Right cardiac atrium (tissue), 5 donors: ENCODE measurements at regions not wholly inside any gene's neighbourhood (a gene's known extent, or its start where the extent isn't known, plus 50 kb on each side); places are given as distances from the start of the nearest gene placed in this dataset.
A peak's percentile ranks its signal among the peaks of the same experiment; 100 is the strongest.

Experiments used
- ATAC-seq, 2 donors: fragments of 200-7000 bp; cut with Tn5 transposase; one replicate each; pipeline versions ENCODE4 v1.8.0 to v1.9.1; 2020; ENCODE audit warnings: moderate library complexity in 2 of 2, mild to moderate bottlenecking in 1 of 2
- DNase-seq, 3 donors: peaks; one replicate each; pipeline ENCODE4 v3.0.0-alpha.2; 2020
- H3K27ac ChIP-seq: one replicate; pipeline ENCODE4 v1.5.1; 2013; ENCODE audit warnings: mild to moderate bottlenecking, low read length, control low read depth, moderate library complexity
- H3K27me3 ChIP-seq: one replicate; pipeline ENCODE4 v1.6.1; 2013; ENCODE audit not compliant: control insufficient read depth, insufficient read depth
- H3K4me1 ChIP-seq: one replicate; pipeline ENCODE4 v1.6.1; 2013; ENCODE audit warnings: low read length; ENCODE audit not compliant: control insufficient read depth, insufficient read depth
- H3K4me3 ChIP-seq: one replicate; pipeline ENCODE4 v1.5.1; 2013; ENCODE audit warnings: low read length, control low read depth
- H3K9me3 ChIP-seq: one replicate; pipeline ENCODE4 v1.6.1; 2013; ENCODE audit warnings: low read length; ENCODE audit not compliant: control insufficient read depth
- WGBS: extraction: QIAGEN DNeasy Blood & Tissue Kit; methylation state at CpG from one replicate; pipeline ENCODE4 v1.1.7; 2013; 5-methylcytosine and 5-hydroxymethylcytosine counted together
- intact Hi-C, 4 donors: fragments of 100-400 bp; cut with DNase I; formaldehyde crosslinking; loops; one replicate each; pipeline versions ENCODE4 v1.11.0 to v1.14.0; 2022 to 2023
- donor health status: healthy with polysubstance abuse.
- donor health status: DM: no; HTN: yes; CAD: no.
- donor health status: DM: no; HTN: no; CAD: no.
- donor health status: DM: no; HTN: yes; CAD: no; lungs with severe emphysema.
- donor health status: DM: yes; HTN: yes; CAD: no.

DNA sequence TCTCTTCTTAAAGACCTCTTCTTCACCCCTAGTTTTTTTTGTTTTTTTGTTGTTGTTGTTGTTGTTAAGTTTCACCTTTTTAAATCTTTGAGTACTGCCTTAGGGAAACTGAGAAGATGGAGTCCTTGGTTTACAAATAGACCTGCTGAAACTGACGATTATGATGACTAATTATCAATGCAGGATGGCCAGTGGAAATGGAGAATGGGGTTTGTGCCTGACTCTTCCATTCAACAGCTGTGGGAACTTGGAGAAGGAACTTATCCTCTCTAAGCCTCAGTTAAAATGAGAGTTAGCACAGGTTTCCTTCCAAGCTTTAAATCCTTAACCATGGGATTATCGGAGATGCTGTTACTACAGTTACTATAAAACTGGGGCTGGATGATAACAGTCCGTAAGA lies 66.7 kb upstream of the PNMA1 start:
- Histone ChIP-seq H3K27ac (no peak overlapping the region), H3K9me3 (no peaks in the 10 kb centered on the region), H3K4me3 (no peak overlapping the region), H3K4me1 (peaks cover 41% of the 10 kb centered on the region), H3K27me3 (no peaks in the 10 kb centered on the region)
- 81% methylated on average over 3 of the region's 3 CpGs for WGBS
- intact Hi-C loops = loop anchor here in 1 of 4 donors (10.0 kb wide), 1 partner anchor 56 kb away; no protein-coding TSS in a partner anchor
- ATAC-seq (no peak), DNase-seq (no peak)

DNA sequence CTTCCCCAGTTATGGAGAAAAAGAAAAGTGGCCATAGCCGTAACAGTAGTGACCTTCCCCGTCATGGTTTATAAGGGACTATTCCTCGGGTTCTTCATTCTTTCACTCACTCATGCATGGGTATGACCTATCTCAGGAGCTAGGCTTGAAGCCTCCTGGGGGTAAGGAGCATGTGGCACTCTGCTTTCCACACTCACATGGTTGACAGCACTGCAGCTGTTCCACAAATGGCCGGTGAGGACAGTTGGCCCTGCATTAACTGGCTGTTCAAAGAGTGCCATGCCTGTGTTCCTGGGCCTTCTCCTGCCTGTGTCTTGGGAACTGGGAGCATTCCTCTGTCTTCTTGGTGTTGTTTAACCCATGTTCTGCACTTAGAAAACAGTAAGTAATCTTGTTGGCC lies 66.2 kb upstream of the PNMA1 start:
- no peaks in the 10 kb centered on the region for H3K9me3 ChIP-seq
- no peak overlapping the region for H3K27ac ChIP-seq
- H3K4me3 ChIP-seq = no peak overlapping the region
- no peaks in the 10 kb centered on the region for H3K27me3 ChIP-seq
- WGBS = 82% methylated on average over 4 of the region's 4 CpGs
- no peak for ATAC-seq
- no peak for DNase-seq
- intact Hi-C loops = loop anchor here in 1 of 4 donors (10.0 kb wide), 1 partner anchor 56 kb away; no protein-coding TSS in a partner anchor
- peaks cover 46% of the 10 kb centered on the region for H3K4me1 ChIP-seq

DNA sequence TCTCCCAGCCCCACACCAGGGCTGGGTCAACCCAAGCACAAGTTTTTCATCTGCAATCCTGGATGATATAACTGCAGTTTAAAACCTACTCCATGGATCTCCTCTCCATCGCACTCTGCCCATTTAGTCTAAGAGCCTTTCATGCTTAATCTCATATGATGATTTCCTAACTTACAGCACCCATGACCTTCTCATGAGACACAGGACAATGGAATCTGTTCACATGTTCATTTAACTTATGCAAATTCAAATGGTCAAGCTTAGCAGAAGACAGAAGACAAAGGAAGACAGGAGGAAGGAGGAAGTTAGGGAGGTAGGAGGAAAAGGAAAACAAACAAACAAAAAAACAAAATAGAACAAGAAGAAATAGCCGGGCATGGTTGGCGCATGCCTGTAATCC lies 64.6 kb upstream of the PNMA1 start:
- intact Hi-C loops = no loop called here
- no peak overlapping the region for H3K27ac ChIP-seq
- no peak for ATAC-seq

DNA sequence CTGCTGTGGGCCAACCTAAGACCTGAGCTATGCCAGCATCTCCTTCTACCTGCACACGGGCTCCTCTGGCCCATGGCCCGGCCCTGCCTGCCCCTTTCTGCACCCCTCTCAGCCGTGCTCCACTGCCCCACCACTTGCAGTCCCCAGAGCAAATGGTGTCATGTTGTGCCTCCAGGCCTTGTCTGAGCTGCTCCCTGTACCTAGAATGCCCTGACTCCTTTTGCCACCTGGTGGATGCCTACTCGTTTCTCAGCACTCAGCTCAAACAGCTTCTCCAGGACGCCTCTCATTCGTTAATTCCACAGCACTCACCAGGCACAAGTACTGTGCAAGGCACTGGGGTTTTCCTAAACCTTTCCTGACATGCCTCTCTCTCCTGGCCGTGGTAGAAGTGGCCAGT lies 63.2 kb upstream of the PNMA1 start:
- Histone ChIP-seq H3K4me1 (peaks cover 28% of the 10 kb centered on the region), H3K4me3 (no peak overlapping the region), H3K27me3 (no peaks in the 10 kb centered on the region), H3K27ac (no peak overlapping the region), H3K9me3 (no peaks in the 10 kb centered on the region)
- DNase-seq (no peak), ATAC-seq (no peak)
- 72% methylated on average over 7 of the region's 7 CpGs for WGBS
- intact Hi-C loops = no loop called here

More for the DNA sequence above, 64.6 kb upstream of the PNMA1 start:
- H3K4me1 ChIP-seq = peaks cover 40% of the 10 kb centered on the region
- no peaks in the 10 kb centered on the region for H3K9me3 ChIP-seq
- 82% methylated on average over 3 of the region's 3 CpGs for WGBS
- no peak overlapping the region for H3K4me3 ChIP-seq
- H3K27me3 ChIP-seq = no peaks in the 10 kb centered on the region
- DNase-seq = no peak

DNA sequence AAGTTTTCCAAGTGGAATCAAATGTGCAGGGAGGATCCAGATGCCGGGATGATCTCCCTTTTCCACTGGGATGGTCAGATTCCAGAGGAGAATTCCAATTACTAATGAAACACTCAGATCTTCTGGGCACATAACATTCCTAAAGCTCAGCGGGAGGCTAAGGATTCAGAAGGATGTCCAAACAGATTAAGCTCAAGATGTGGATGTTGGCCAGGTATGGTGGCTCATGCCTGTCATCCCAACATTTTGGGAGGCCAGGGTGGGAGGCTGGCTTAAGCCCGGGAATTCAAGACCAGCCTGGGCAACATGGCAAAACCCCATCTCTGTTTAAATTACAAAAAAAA lies 62.0 kb upstream of the PNMA1 start:
- DNase-seq (no peak), ATAC-seq (no peak)
- no peaks in the 10 kb centered on the region for H3K27me3 ChIP-seq
- H3K9me3 ChIP-seq = no peaks in the 10 kb centered on the region
- no peak overlapping the region for H3K27ac ChIP-seq
- H3K4me1 ChIP-seq = peaks cover 37% of the 10 kb centered on the region
- no peak overlapping the region for H3K4me3 ChIP-seq
- WGBS = 71% methylated on average over 3 of the region's 3 CpGs
- intact Hi-C loops = no loop called here

DNA sequence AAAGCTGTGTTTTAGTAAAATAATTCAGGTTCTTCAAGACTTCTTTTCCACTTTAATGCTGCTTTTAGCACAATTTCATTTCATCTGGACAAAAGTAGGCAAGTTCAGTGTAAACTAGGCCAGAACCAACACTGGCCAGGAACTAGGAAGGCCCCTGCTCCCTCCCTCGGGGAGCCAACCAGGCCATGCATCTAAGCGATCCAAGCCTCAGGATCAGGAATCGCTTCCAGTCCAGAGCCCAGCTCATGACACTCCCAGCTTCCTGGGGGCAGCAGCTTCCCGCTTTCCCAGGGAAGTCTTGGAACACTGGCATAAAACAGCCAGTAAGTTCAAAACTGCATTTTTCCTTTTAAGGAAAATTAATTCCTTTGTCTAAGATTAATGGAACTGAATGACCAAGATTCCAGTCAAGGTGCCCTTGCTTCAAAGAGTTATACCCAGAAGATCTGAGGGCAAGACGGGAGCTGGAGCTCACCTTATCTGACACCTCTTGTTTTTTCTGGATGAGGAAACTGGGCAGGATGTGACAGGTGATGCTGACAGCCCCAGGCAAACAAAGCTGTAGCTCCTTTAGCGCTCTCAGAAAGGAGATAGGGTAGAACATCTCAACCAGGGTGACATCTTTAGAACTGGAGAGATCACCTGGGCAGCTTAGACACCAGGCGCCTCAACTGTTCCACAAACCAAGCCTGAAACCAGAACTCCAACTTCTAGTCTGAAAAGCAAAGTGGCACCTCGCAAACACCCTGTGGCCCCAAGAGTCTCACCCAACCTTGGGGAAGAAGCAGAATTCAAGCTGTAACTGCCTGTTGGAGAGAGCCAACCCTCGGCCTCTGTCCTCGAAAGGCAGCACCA lies 61.4 kb upstream of the PNMA1 start:
- intact Hi-C loops = no loop called here
- DNase-seq (peak in 1 of 3 donors; percentile 57), ATAC-seq (peak in 1 of 2 donors; percentile 36)
- Histone ChIP-seq H3K27me3 (no peaks in the 10 kb centered on the region), H3K4me3 (no peak overlapping the region), H3K9me3 (no peaks in the 10 kb centered on the region), H3K27ac (peak overlapping the region; percentile 21), H3K4me1 (peaks cover 43% of the 10 kb centered on the region)
- 66% methylated on average over 10 of the region's 10 CpGs for WGBS

DNA sequence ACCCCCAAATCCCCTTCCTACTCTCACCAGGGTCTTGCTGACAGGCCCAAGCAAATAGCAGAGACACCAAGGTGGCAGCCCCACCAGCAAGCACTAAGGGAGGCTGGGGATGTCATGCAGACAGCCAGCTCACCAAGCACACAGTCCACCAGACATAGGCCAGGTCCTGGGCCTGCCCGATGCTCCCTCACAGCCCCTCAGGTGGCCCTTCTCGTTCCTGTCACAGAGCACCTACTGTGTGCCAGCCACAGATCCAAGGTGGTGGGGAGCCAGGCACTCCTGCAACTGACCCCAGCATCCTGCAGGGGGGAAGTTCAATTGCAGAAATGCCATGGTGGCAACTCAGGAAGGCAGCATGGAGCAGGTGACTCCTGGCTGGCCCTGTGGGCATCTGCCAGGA lies 60.5 kb upstream of the PNMA1 start:
- Histone ChIP-seq H3K9me3 (no peaks in the 10 kb centered on the region), H3K27me3 (no peaks in the 10 kb centered on the region), H3K4me1 (peaks cover 43% of the 10 kb centered on the region), H3K27ac (no peak overlapping the region), H3K4me3 (no peak overlapping the region)
- ATAC-seq (no peak), DNase-seq (no peak)
- intact Hi-C loops = no loop called here
- WGBS = 75% methylated on average over 2 of the region's 2 CpGs

DNA sequence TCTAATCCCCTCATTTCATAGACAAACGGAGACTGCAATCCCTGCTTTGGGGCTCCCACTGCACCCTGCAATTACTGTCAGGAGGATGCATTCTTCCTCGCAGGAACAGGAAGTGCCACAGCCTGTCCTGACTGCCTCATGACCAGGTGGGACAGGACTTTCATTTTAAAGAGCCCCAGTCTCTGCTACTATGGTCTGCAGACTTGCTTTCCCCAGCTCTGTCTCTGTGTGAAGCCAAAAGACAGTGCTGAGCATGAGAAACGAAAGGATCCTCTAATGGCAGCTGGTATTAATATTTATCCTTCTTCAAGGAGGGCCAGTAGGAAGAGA lies 60.0 kb upstream of the PNMA1 start:
- Histone ChIP-seq H3K4me3 (no peak overlapping the region), H3K27ac (no peak overlapping the region), H3K27me3 (no peaks in the 10 kb centered on the region), H3K9me3 (no peaks in the 10 kb centered on the region), H3K4me1 (peaks cover 43% of the 10 kb centered on the region)
- WGBS = 49% methylated on average over 3 of the region's 3 CpGs
- intact Hi-C loops = no loop called here
- DNase-seq = no peak
- no peak for ATAC-seq

DNA sequence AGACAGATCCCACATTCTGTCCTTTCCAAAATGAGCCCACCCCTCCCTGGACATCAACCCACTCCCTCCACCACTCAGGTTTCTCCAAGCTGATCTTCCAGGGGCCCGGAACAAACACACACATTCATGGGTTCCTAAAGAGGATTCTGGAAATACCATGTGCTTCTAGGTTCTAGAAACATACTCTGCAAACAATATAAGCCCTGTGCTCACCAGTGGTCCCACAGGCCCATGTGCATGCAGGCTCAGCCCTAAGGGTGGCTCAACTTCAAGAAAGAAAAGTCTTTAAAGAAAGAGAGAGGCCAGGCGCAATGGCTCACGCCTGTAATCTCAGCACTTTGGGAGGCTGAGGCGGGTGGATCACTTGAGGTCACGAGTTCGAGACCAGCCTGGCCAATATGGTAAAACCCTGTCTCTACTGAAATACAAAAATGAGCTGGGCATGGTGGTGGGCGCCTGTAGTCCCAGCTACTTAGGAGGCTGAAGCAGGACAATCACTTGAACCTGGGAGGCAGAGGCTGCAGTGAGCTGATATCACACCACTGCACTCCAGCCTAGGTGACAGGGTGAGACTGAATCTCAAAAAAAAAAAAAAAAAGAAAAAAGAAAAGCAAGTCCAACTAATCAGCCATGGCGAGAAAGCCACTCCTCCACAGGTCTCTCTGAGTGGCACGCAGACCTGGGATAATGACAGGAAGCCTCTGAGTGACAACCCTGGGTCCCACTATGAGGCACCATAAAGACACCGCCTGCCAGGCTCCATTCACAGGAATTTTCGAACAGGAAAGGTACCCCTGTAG lies 59.5 kb upstream of the PNMA1 start:
- DNase-seq = no peak
- Histone ChIP-seq H3K4me3 (no peak overlapping the region), H3K27ac (no peak overlapping the region), H3K27me3 (no peaks in the 10 kb centered on the region), H3K4me1 (peaks cover 48% of the 10 kb centered on the region), H3K9me3 (no peaks in the 10 kb centered on the region)
- 85% methylated on average over 11 of the region's 11 CpGs for WGBS
- no peak for ATAC-seq
- intact Hi-C loops = no loop called here

DNA sequence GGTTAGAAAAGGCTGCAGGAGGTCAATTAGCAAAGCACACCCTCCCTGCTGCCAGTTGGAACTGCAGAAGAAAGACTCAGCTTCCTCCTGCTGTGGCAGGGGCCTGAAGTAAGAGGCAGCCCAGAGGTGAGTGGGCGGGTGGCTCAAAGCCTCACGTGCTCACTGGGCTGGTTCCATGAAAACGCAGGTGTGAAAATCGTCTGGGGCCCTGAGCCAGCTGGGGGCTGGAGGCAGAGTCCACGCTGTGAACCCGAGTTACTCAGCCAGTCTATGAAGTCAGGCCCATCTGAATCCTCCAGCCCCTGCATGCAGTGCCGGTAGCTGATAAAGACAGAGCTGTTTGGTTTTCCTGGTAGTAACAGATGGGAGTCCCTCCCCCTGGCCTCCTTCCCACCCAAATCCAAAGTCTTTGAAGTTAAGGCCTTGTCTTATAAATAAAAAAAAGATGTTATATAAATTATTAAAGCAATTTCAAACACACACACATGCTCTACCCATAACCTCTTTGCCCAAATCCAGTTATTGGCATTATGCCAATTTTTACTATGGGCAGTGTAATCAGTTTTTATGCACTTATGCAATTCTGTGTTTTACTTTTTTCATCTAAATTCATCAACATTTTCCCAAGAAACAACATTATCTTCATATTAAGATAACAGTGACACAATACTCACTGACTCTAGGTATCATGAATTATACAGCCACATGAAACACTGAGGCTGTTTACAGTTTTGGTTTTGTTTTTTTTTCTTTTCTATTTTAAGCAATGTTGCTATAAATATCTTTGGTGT lies 57.9 kb upstream of the PNMA1 start:
- Histone ChIP-seq H3K27ac (peak overlapping the region; percentile 5), H3K4me3 (no peak overlapping the region), H3K27me3 (no peaks in the 10 kb centered on the region), H3K9me3 (no peaks in the 10 kb centered on the region), H3K4me1 (peaks cover 39% of the 10 kb centered on the region)
- peak; percentile 66 to 80 for ATAC-seq
- 3% methylated on average over 7 of the region's 7 CpGs for WGBS
- intact Hi-C loops = no loop called here
- peak; percentile 50 to 72 (median 70) for DNase-seq
